ENCODE measurements at regions not wholly inside any gene's neighbourhood (a gene's known extent, or its start where the extent isn't known, plus 50 kb on each side); places are given as distances from the start of the nearest gene placed in this dataset.

DNA sequence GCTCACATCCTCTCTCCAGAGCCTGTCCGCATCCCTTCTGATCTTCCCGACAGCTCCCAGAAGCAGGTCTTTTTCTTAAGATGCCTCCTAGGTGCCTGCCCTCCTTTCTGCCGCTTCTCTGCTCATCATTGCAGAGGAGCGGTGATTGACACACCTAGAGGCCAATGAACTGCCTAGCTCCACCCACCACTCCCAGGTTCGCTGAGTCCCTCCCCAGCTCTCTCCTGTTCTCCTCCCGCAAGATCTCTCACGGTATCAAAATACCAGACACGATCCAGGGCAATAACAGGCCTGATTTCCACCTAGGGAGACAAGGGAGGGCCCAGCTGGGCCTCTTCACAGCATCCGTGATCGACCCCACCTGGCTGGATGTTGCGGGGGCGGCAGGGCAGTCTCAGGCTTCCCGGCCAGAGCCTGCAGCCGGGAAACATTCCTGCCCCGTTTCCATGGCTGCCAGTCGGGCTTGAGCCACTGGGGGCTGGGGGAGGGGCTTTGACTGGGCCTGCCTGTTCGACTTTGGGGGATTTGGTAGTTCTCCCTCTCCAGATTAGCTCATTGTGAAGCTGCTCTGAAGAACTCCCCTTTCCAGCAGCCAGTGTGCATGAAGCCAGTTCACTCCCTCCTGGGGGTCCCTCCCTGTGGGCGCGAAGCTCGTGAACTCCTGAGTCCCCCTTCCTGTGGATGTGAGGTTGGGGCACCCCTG lies 373.5 kb downstream of the RPS24 start:
- TF ChIP-seq EZH2 (IDR thresholded peaks at IDR 0.05; ENCODE audit: borderline replicate concordance, low read depth, low read length, poor library complexity, severe bottlenecking) = no peak
- TF ChIP-seq, protein P1, sequence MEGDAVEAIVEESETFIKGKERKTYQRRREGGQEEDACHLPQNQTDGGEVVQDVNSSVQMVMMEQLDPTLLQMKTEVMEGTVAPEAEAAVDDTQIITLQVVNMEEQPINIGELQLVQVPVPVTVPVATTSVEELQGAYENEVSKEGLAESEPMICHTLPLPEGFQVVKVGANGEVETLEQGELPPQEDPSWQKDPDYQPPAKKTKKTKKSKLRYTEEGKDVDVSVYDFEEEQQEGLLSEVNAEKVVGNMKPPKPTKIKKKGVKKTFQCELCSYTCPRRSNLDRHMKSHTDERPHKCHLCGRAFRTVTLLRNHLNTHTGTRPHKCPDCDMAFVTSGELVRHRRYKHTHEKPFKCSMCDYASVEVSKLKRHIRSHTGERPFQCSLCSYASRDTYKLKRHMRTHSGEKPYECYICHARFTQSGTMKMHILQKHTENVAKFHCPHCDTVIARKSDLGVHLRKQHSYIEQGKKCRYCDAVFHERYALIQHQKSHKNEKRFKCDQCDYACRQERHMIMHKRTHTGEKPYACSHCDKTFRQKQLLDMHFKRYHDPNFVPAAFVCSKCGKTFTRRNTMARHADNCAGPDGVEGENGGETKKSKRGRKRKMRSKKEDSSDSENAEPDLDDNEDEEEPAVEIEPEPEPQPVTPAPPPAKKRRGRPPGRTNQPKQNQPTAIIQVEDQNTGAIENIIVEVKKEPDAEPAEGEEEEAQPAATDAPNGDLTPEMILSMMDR (conservative IDR thresholded peaks at IDR 0.05; ENCODE audit: low read depth, low read length) = no peak
